ENCODE measurements at regions not wholly inside any gene's neighbourhood (a gene's known extent, or its start where the extent isn't known, plus 50 kb on each side); places are given as distances from the start of the nearest gene placed in this dataset.

DNA sequence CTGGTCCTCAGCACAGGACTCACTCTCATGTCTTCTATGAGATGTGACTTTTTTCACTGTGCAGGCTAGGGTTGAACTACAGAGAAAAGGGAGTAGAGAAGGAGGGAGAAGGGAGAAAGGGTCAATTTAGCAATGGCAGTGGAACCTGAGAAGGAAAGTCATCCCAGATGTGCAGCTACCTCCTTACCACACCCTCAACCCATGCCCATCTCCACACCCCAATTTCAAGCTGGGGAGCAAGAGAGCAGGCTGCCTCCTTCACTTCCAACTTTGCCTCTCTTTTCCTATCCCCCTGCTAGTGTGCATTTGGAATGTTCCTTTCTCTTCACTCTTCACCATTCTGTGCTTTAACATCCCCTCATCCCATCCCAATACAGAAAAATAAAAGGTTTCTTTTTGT lies 163.5 kb upstream of the MAP3K1 start:
- no peak overlapping the region for H3K4me3 ChIP-seq (ENCODE audit: low read depth, low read length)
- no peak for DNase-seq (ENCODE audit: low read depth)
- TF ChIP-seq, protein P1, sequence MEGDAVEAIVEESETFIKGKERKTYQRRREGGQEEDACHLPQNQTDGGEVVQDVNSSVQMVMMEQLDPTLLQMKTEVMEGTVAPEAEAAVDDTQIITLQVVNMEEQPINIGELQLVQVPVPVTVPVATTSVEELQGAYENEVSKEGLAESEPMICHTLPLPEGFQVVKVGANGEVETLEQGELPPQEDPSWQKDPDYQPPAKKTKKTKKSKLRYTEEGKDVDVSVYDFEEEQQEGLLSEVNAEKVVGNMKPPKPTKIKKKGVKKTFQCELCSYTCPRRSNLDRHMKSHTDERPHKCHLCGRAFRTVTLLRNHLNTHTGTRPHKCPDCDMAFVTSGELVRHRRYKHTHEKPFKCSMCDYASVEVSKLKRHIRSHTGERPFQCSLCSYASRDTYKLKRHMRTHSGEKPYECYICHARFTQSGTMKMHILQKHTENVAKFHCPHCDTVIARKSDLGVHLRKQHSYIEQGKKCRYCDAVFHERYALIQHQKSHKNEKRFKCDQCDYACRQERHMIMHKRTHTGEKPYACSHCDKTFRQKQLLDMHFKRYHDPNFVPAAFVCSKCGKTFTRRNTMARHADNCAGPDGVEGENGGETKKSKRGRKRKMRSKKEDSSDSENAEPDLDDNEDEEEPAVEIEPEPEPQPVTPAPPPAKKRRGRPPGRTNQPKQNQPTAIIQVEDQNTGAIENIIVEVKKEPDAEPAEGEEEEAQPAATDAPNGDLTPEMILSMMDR (IDR thresholded peaks at IDR 0.05; ENCODE audit: low read depth, low read length): no peak
- TF ChIP-seq POLR2A (IDR thresholded peaks at IDR 0.05; ENCODE audit: extremely low read depth, insufficient read length) (no peak), MYC (IDR thresholded peaks at IDR 0.05; ENCODE audit: low read depth, low read length) (no peak)
- TF ChIP-seq, protein P2, sequence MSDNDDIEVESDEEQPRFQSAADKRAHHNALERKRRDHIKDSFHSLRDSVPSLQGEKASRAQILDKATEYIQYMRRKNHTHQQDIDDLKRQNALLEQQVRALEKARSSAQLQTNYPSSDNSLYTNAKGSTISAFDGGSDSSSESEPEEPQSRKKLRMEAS (IDR thresholded peaks at IDR 0.05; ENCODE audit: low read depth, low read length): no peak

DNA sequence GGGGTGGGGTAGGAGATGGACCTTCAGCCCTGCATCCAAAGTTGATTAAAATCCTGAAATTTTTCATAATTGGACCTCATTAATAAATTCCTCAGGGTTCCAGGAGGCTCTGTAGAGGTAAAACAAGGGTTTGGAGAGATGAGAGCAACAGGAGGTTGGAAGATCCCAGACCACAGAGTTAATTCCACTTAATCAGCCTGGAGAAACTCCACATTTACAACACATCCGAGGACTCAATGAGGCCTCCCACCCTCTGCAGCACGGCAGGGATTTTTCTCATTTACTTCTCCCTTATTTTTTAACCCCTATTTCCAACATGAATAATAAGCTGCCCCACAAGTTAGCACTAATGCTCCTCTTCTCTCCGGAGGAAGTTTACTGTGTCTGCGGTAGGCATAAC lies 165.0 kb upstream of the MAP3K1 start:
- DNase-seq (ENCODE audit: low read depth): no peak
- H3K4me3 ChIP-seq (ENCODE audit: low read depth, low read length): no peak overlapping the region
- TF ChIP-seq, protein P1 (IDR thresholded peaks at IDR 0.05; ENCODE audit: low read depth, low read length): no peak
- no peak for TF ChIP-seq MYC (IDR thresholded peaks at IDR 0.05; ENCODE audit: low read depth, low read length)
- no peak for TF ChIP-seq POLR2A (IDR thresholded peaks at IDR 0.05; ENCODE audit: extremely low read depth, insufficient read length)
- TF ChIP-seq, protein P2 (IDR thresholded peaks at IDR 0.05; ENCODE audit: low read depth, low read length): no peak

DNA sequence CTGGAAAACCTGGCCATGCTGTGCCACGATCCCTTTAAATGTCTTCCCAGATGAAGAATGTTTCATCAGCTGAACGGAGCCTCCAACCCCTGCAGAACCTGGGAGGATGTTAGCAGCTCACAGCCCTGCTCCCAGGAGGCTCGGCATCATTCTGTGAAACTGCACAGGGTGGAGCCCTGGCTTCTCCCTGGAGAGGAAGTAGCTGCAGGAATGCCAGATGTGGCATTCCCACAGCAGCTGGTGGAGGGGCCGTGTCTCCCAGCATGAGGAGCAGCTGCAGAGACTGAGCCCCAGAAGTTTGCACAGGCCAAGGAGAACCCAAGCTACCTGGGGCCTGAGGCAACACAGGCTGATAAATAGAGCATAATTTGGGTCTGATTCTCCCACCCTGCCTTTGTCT lies 165.8 kb upstream of the MAP3K1 start:
- H3K4me3 ChIP-seq (ENCODE audit: low read depth, low read length): no peak overlapping the region
- TF ChIP-seq, protein P1 (IDR thresholded peaks at IDR 0.05; ENCODE audit: low read depth, low read length): no peak
- TF ChIP-seq, protein P2 (IDR thresholded peaks at IDR 0.05; ENCODE audit: low read depth, low read length): no peak
- TF ChIP-seq POLR2A (IDR thresholded peaks at IDR 0.05; ENCODE audit: extremely low read depth, insufficient read length) (no peak), MYC (IDR thresholded peaks at IDR 0.05; ENCODE audit: low read depth, low read length) (no peak)
- DNase-seq (ENCODE audit: low read depth): no peak

DNA sequence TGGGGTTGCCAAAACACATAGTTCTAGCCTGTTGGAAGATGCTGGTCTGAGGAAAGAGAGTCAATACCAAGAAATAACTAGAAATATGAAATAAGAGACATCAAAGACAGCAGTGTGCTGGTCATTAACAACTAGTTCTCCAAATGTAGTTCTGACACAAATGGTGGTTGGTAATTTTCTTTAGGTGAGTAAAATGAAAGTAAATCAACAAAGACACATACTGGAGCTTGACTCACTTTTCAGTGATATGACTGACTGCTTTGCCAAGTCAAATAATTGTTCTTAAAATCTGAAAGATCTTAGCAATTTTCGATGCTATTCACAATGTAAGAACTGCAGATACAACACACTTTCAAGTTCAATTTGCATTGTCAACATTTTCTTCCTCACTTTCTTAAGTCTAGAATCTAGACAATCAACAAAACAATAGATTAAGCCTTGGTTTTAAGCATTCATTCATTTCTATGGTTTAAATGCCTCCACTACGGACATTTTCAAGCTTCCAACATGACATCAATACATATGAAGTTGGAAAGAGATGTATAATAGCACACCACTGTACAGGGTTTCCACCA lies 166.8 kb upstream of the MAP3K1 start:
- H3K4me3 ChIP-seq (ENCODE audit: low read depth, low read length): no peak overlapping the region
- TF ChIP-seq POLR2A (IDR thresholded peaks at IDR 0.05; ENCODE audit: extremely low read depth, insufficient read length): no peak
- TF ChIP-seq, protein P1 (IDR thresholded peaks at IDR 0.05; ENCODE audit: low read depth, low read length): no peak
- TF ChIP-seq, protein P2 (IDR thresholded peaks at IDR 0.05; ENCODE audit: low read depth, low read length): no peak
- TF ChIP-seq MYC (IDR thresholded peaks at IDR 0.05; ENCODE audit: low read depth, low read length): no peak
- no peak for DNase-seq (ENCODE audit: low read depth)

DNA sequence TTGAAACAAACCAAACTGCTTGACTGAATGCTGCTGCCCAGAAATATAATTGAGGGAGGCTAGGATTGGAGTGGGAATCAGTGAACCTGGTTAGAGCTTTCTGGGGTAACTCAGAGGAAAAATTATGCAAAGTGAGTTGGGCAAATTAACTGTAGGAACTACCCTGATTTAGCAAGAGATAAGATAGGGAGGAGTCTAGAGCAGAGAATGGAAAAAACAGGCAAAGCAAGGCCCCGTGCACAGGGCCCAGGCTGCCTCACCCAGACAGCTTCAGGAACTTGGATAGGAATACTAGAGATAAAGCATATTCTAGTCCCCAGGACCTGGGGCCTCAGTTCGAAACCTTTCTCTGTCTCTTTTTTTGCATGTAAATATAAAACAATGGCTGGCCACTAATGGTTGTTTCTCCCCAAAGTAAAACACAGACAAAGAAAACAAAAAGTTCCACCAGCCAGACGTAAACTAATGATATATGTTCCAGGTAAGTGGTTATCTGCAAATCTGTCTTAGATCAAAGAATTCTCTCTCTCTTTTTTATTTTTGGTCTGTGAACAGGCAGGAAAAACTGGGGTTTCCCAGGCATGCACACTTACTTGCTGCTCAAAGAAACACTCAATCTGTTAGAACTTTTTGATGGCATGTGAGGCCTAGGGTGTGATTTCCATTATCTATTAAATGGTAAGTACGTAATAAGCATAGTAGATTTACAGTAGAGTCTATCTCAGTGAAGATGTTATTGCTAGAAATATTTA lies 168.1 kb upstream of the MAP3K1 start:
- peak; percentile 26 for DNase-seq (ENCODE audit: low read depth)
- TF ChIP-seq, protein P2 (IDR thresholded peaks at IDR 0.05; ENCODE audit: low read depth, low read length): no peak
- no peak for TF ChIP-seq MYC (IDR thresholded peaks at IDR 0.05; ENCODE audit: low read depth, low read length)
- TF ChIP-seq, protein P1 (IDR thresholded peaks at IDR 0.05; ENCODE audit: low read depth, low read length): no peak
- no peak for TF ChIP-seq POLR2A (IDR thresholded peaks at IDR 0.05; ENCODE audit: extremely low read depth, insufficient read length)
- no peak overlapping the region for H3K4me3 ChIP-seq (ENCODE audit: low read depth, low read length)
